Astrocyte (in vitro differentiated cells and primary cell): ENCODE measurements at regions not wholly inside any gene's neighbourhood (a gene's known extent, or its start where the extent isn't known, plus 50 kb on each side); places are given as distances from the start of the nearest gene placed in this dataset.

Experiments used
- DNase-seq: peaks from one replicate; pipeline ENCODE4 v3.0.0-alpha.2; 2010; ENCODE audit warnings: low read depth
- FAIRE-seq: peaks from 2 replicates; lab custom pipeline; 2011; peaks lifted over from hg19 to GRCh38; lab: Jason Lieb, UNC
- H2AFZ ChIP-seq: 2 replicates; pipeline ENCODE4 v1.6.0; 2012; ENCODE audit warnings: low read depth, low read length, inconsistent platforms
- H3K27ac ChIP-seq: 2 replicates; pipeline ENCODE4 v1.5.1; 2011; ENCODE audit warnings: low read depth, low read length, inconsistent platforms
- H3K27me3 ChIP-seq: 2 replicates; pipeline ENCODE4 v1.6.0; 2011; ENCODE audit warnings: low read length, inconsistent platforms; ENCODE audit not compliant: insufficient read depth
- H3K36me3 ChIP-seq: 2 replicates; pipeline ENCODE4 v1.5.1; 2011; ENCODE audit warnings: low read length, inconsistent platforms; ENCODE audit not compliant: insufficient read depth
- H3K4me1 ChIP-seq: 2 replicates; pipeline ENCODE4 v1.5.1; 2011; ENCODE audit warnings: low read length, inconsistent platforms; ENCODE audit not compliant: insufficient read depth
- H3K4me2 ChIP-seq: 2 replicates; pipeline ENCODE4 v1.6.0; 2012; ENCODE audit warnings: low read length, inconsistent platforms
- H3K4me3 ChIP-seq: 2 replicates; pipeline ENCODE4 v1.5.1; 2011; ENCODE audit warnings: low read depth, mild to moderate bottlenecking, low read length, inconsistent platforms; ENCODE audit not compliant: insufficient read depth
- H3K79me2 ChIP-seq: 2 replicates; pipeline ENCODE4 v1.6.0; 2012; ENCODE audit warnings: mild to moderate bottlenecking, low read length, inconsistent platforms; ENCODE audit not compliant: insufficient read depth
- H3K9ac ChIP-seq: 2 replicates; pipeline ENCODE4 v1.6.0; 2012; ENCODE audit warnings: mild to moderate bottlenecking, low read length, inconsistent platforms
- H3K9me3 ChIP-seq: 2 replicates; pipeline ENCODE4 v1.5.1; 2012; ENCODE audit warnings: low read depth, mild to moderate bottlenecking, low read length, inconsistent platforms; ENCODE audit not compliant: insufficient read depth
- H4K20me1 ChIP-seq: 2 replicates; pipeline ENCODE4 v1.6.0; 2012; ENCODE audit warnings: low read length, inconsistent platforms; ENCODE audit not compliant: insufficient read depth
- H3K27ac Mint-ChIP-seq: one replicate; pipeline ENCODE4 v1.8.0; 2021; ENCODE audit warnings: mild to moderate bottlenecking, mixed read lengths; ENCODE audit not compliant: unreplicated experiment
- H3K27me3 Mint-ChIP-seq: one replicate; pipeline ENCODE4 v1.8.0; 2021; ENCODE audit warnings: low read depth, mixed read lengths; ENCODE audit not compliant: unreplicated experiment
- H3K36me3 Mint-ChIP-seq: one replicate; pipeline ENCODE4 v1.8.0; 2021; ENCODE audit warnings: low read depth, mixed read lengths; ENCODE audit not compliant: unreplicated experiment
- H3K4me1 Mint-ChIP-seq: one replicate; pipeline ENCODE4 v1.8.0; 2021; ENCODE audit warnings: low read depth, mixed read lengths; ENCODE audit not compliant: unreplicated experiment
- H3K4me3 Mint-ChIP-seq: one replicate; pipeline ENCODE4 v1.8.0; 2021; ENCODE audit warnings: mild to moderate bottlenecking, moderate library complexity, mixed read lengths; ENCODE audit not compliant: unreplicated experiment
- H3K9me3 Mint-ChIP-seq: one replicate; pipeline ENCODE4 v1.8.0; 2021; ENCODE audit warnings: mild to moderate bottlenecking, mixed read lengths; ENCODE audit not compliant: unreplicated experiment
- CTCF ChIP-seq: IDR thresholded peaks from 2 replicates; pipeline ENCODE4 v1.5.1; 2011; ENCODE audit warnings: low read depth, mild to moderate bottlenecking, inconsistent platforms, low read length, moderate library complexity; ENCODE audit not compliant: insufficient read depth
- EZH2 ChIP-seq: IDR thresholded peaks from 2 replicates; pipeline ENCODE4 v1.6.1; 2012; ENCODE audit warnings: mild to moderate bottlenecking, low read length, inconsistent platforms; ENCODE audit not compliant: insufficient read depth

GRCh38 chr2:128584296-128584890 is 265.7 kb upstream of the HS6ST1 start:
- Histone ChIP-seq H3K79me2 (no peaks in the 10 kb centered on the region), H3K9ac (no peak overlapping the region), H3K4me3 (no peak overlapping the region), H3K4me1 (no peaks in the 10 kb centered on the region), H2AFZ (peak overlapping the region; percentile 11), H3K27me3 (no peaks in the 10 kb centered on the region), H3K36me3 (no peaks in the 10 kb centered on the region), H3K4me2 (no peak overlapping the region), H4K20me1 (no peaks in the 10 kb centered on the region), H3K9me3 (peaks cover 3% of the 10 kb centered on the region), H3K27ac (no peak overlapping the region)
- TF ChIP-seq CTCF (no peak), EZH2 (no peak)
- DNase-seq (peak; percentile 76), FAIRE-seq (peak; percentile 80)
- Mint-ChIP-seq H3K9me3 (no peaks in the 10 kb centered on the region), H3K4me1 (peaks cover 4% of the 10 kb centered on the region), H3K27me3 (no peaks in the 10 kb centered on the region), H3K27ac (no peak overlapping the region), H3K4me3 (no peak overlapping the region), H3K36me3 (no peaks in the 10 kb centered on the region)

- TF ChIP-seq EZH2, result no peak
- no peak for TF ChIP-seq CTCF
- peak; percentile 75 for FAIRE-seq
- no peaks in the 10 kb centered on the region for H3K4me1 ChIP-seq
- H3K4me3 Mint-ChIP-seq, result no peak overlapping the region
- H3K4me3 ChIP-seq, result no peak overlapping the region
- DNase-seq, result peak; percentile 83
- H3K79me2 ChIP-seq, result no peaks in the 10 kb centered on the region
- no peak overlapping the region for H3K4me2 ChIP-seq
- H4K20me1 ChIP-seq, result no peaks in the 10 kb centered on the region
- no peak overlapping the region for H3K9ac ChIP-seq
- no peak overlapping the region for H2AFZ ChIP-seq
- H3K36me3 ChIP-seq, result no peaks in the 10 kb centered on the region
- H3K36me3 Mint-ChIP-seq, result no peaks in the 10 kb centered on the region
- peaks cover 3% of the 10 kb centered on the region for H3K9me3 ChIP-seq
- H3K4me1 Mint-ChIP-seq, result peaks cover 4% of the 10 kb centered on the region
- no peak overlapping the region for H3K27ac Mint-ChIP-seq
- peaks cover 2% of the 10 kb centered on the region for H3K9me3 Mint-ChIP-seq
- H3K27ac ChIP-seq, result no peak overlapping the region
- peaks cover 8% of the 10 kb centered on the region for H3K27me3 Mint-ChIP-seq
- no peaks in the 10 kb centered on the region for H3K27me3 ChIP-seq
Observed at GRCh38 chr2:128585706-128586105, 267.0 kb upstream of the HS6ST1 start.

- FAIRE-seq, result no peak
- H2AFZ ChIP-seq, result no peak overlapping the region
Observed at GRCh38 chr2:128589681-128590080, 271.0 kb upstream of the HS6ST1 start.

More at GRCh38 chr2:128589681-128590080, 271.0 kb upstream of the HS6ST1 start:
- no peaks in the 10 kb centered on the region for H3K79me2 ChIP-seq
- no peak overlapping the region for H3K4me3 Mint-ChIP-seq
- TF ChIP-seq EZH2 (no peak), CTCF (no peak)
- no peak overlapping the region for H3K9ac ChIP-seq
- H3K4me1 Mint-ChIP-seq, result peaks cover 2% of the 10 kb centered on the region
- H3K9me3 Mint-ChIP-seq, result peaks cover 2% of the 10 kb centered on the region
- no peak for DNase-seq
- H3K4me3 ChIP-seq, result no peak overlapping the region
- peaks cover 33% of the 10 kb centered on the region for H3K27me3 Mint-ChIP-seq
- H3K36me3 Mint-ChIP-seq, result no peaks in the 10 kb centered on the region
- H3K27ac Mint-ChIP-seq, result no peak overlapping the region
- no peaks in the 10 kb centered on the region for H3K27me3 ChIP-seq
- H3K36me3 ChIP-seq, result no peaks in the 10 kb centered on the region
- H3K4me1 ChIP-seq, result no peaks in the 10 kb centered on the region
- H3K27ac ChIP-seq, result no peak overlapping the region
- peaks cover 2% of the 10 kb centered on the region for H3K9me3 ChIP-seq
- no peaks in the 10 kb centered on the region for H4K20me1 ChIP-seq
- no peak overlapping the region for H3K4me2 ChIP-seq
